Hematopoietic multipotent progenitor cell treated with erythropoietin and hydrocortisone succinate and interleukin-3 and kit ligand, for 8 days (in vitro differentiated cells): ENCODE measurements at regions not wholly inside any gene's neighbourhood (a gene's known extent, or its start where the extent isn't known, plus 50 kb on each side); places are given as distances from the start of the nearest gene placed in this dataset.
"Not testable (repeated sequence)": the region's sequence is repeated elsewhere in the genome, so short reads cannot be mapped to it uniquely, and the experiment has no call there.

Source experiments
- DNase-seq: peaks from one replicate; pipeline ENCODE4 v3.0.0-alpha.2; 2015

DNA sequence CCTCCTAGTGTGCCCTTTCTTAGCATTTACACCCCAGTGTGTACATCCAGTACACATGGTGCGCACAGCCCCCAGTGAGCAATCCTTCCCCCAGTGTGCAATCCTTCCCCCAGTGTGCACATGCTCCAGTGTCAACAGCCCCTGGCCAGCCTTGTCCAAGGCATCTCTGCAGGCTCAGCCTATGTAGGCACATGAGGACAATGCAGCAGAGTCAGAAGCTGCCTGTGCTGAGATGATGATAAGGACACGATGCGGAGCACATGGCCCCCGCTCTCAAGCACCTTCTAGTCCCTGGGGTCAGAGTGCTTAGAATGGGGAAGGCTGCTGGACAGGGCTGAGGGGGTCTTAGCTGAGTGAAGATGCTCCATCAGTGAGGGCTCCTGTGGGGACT, 69.8 kb downstream of the GADD45G start:
- DNase-seq, result no peak

DNA sequence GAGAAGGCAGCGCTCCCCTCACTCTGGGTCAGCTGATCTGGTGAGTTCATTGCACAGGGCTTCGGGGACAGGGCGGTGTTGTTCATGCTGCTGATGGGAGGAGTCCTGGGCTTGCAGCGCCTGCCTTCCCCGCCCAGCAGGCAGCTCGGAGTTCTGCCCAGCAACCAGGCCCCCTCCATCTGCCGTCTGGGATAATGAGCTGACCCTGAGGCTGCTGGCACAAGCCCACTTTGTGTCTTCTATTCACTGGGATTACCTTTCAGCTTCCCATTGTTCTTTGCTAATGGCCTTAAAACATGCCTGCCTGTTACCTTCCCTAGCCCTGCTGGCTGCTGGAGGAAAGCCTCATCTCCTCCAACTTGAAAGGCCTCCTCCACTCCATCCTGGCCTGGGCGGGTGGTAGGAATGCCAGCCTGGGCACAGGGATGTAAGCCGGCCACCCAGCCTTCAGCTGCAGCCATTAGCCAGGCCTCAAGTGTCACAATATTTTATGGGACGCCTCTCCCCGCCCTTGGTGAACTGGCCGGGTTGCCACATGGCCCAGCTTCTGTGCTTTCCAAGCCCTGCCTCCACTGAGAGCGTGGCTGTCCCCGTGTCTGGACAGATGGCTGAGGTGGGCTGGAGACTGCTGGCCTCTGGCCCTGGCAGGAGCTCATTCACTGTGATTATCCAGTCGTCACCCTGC, 70.4 kb downstream of the GADD45G start:
- DNase-seq, result no peak

DNA sequence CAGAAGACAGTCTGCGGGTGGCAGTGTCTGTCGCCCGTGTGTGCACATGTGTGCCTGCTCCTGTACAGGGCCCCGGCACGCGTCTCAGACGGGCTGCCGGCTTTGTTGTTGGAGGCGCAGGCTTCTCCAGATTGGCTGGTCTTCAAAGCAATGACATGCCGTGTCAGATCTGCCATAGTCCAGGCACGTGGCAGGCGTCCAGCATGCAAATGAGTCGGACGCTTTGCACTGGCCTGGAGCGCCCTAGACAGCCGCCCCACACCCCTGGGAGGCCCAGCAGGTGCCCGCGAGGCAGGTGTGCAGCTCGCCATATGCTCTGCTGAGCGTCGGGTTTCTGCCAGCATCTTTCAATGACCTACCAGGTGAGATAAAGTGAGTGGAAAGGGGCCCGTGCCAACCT, 71.5 kb downstream of the GADD45G start:
- DNase-seq, result no peak

DNA sequence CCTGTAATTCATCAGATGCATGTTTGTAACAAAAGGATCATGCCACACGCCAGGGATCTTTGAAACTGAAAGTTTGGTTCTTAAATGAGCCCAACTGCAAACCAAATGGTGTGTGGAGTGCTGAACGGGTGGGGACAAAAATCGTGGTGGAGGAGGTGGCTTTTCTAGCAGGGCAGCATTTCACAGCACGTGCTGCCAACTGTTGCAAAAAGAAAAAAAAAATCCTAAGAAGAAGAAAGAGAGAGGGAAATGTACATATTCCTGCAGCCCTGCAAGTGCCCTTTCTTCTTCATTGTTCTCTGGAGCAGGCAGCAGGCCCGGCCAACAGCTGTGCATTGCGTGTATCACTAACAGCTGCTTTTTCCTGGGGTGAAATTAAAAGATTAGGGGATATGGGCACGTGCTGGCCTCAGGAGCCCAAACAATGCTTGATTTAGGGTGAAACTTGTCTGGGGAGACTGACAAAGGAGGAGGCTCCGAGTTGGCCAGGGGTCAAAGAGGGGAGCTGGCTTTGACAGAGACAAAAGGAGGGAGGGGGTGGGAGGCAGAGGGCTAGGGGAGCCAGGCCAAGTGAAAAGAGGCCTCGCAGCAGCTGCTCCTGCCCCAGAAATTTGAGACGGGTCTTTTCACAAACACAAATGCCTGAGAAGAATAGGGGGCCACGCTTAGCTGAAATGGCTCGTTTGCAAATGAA, 73.0 kb downstream of the GADD45G start:
- no peak for DNase-seq

DNA sequence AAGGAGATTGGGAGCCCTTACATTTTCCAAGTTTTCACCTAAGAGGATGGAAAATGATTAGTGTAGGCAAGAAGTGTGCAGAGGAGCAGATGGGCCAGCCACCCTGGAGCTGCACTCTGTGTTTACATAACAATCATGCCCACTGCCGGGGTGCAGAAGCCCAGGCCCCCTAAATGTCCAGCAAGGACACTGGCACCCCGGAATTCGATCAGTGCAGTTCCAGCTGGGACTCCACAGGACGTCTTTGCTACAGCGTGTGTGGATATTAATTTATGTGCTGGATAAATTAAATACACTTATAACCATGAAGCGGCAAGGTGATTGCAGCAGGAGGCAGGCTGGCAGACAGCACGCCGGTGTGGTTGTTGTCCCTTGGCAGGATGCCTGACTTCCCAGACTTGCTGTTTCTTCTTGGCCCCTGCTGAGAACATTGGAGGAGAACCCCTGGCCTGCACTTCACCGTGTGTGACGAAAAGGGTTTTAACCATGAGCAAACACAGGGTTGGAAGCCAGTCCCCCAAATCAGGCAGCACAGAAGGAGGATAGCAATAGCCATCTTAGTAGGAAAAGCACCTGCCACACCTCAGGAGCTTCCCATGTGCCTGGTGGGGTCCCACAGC, 73.7 kb downstream of the GADD45G start:
- no peak for DNase-seq

DNA sequence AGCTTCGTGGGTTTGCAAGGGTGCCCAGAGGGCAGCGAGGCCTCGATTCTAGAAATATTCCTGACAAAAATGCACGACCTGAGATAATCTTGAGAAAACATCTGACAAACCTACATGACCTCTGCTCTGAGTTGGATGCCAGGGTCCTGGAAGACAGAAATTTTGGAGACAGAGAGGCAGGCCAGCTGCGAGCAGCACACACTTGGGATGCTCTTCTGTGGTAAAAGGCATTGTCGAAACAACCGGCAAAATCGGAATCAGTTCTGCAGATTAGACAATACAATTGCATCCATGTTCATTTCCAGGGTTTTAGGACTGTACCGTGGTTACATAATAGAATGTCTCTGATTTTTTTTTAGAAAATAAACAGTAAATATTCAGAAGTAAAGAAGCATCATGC, 74.2 kb downstream of the GADD45G start:
- DNase-seq, result no peak

DNA sequence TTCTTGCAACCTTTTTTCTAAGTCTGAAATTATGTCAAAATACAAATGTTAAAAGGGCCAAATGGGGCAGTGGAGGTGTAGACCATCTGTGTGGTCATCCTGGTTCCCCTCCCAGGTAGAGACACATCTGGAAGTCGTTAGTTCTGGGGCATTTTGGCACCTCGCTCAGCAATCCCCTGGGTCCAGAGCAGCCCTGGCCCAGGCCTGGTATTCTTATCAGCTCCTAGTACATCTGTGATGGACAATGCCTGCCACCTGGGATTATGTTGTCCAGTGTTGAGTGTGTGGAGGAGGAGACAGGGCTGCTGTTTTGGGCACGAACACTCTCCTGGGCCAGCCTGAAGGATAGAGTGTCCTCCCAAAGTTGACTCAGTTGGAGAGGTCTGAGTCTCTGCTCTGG, 74.8 kb downstream of the GADD45G start:
- no peak for DNase-seq

DNA sequence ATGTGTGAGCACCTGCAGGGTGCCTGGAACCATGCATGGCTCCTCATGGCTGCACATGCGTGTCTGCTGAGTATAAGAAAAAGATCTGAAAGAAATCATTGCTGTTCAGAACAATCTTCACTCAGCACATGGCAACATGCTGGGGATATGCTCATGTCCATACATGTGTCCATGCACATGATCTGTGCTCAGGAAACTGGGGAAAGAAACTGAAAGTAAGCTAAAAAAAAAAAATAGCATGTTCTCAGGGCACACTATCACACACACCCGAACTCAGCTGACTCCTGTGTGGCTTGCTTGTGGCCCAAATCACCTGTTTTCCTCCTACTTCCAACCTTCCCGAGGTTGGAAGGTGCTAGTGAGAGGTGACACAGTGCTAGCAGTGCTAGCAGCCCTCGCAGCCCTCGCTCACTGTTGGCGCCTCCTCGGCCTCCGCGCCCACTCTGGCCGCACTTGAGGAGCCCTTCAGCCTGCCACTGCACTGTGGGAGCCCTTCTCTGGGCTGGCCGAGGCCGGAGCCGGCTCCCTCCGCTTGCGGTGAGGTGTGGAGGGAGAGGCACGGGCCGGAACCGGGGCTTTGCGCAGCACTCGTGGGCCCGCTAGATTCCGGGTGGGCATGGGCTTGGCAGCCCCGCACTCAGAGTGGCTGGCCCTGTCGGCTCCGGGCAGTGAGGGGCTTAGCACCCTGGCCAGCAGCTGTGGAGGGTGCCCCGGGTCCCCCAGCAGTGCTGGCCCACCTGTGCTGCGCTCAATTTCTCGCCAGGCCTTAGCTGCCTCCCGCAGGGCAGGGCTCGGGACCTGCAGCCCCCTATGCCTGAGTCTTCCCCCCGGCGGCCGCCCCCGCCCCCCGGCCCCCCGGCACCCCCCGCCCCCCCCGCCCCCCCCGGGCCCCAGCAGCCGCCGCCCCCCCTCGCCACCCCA, 76.0 kb downstream of the GADD45G start:
- DNase-seq, result no peak

DNA sequence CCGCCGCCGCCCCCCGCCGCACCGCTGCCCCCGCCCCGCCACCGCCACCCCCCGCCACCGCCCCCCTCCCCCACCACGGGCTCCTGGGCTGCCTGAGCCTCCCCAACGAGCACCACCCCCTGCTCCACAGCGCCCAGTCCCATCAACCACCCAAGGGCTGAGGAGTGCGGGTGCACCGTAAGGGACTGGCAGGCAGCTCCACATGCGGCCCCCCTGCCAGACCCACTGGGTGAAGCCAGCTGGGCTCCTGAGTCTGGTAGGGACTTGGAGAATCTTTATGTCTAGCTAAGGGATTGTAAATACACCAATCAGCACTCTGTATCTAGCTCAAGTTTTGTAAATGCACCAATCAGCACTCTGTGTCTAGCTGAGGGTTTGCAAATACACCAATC, 76.7 kb downstream of the GADD45G start:
- not testable (repeated sequence) for DNase-seq

DNA sequence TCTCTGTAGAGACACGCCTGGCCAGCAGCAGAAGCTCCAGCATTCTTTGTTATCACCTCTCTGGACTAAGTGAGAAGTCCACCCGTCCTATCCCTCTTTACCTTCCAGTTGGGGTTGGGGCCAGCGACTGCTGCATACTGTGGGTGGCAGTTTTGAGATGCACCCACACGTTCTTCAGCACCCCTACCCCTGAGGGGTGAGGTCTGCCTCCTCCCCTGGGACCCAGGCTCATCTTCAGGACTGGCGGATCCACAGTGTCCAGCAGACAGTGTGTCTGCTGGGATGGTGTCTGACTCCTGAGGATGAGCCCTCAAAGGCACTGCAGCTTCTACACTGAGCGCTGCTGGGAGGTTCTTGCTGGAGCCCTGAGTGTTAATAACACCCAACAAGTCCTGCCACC, 78.8 kb downstream of the GADD45G start:
- no peak for DNase-seq

DNA sequence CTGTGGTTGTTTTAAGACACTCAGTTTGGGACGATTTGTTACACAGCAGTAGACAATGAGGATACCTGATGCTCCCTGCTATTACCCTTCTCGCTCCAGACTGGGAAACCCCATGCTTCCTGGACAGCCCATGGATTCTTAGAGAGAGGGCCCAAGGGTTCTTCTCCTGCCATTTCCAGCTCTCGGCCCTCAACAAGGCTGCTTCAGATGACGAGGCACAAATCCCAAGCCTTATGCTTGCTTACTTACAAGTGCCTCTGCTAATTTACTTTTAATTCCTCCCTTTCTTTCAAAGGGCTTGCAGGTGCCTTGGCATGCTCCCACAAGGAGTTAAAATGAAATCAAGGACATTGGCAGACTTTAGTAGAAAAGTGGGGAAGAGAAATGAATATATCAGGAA, 79.4 kb downstream of the GADD45G start:
- DNase-seq, result no peak

DNA sequence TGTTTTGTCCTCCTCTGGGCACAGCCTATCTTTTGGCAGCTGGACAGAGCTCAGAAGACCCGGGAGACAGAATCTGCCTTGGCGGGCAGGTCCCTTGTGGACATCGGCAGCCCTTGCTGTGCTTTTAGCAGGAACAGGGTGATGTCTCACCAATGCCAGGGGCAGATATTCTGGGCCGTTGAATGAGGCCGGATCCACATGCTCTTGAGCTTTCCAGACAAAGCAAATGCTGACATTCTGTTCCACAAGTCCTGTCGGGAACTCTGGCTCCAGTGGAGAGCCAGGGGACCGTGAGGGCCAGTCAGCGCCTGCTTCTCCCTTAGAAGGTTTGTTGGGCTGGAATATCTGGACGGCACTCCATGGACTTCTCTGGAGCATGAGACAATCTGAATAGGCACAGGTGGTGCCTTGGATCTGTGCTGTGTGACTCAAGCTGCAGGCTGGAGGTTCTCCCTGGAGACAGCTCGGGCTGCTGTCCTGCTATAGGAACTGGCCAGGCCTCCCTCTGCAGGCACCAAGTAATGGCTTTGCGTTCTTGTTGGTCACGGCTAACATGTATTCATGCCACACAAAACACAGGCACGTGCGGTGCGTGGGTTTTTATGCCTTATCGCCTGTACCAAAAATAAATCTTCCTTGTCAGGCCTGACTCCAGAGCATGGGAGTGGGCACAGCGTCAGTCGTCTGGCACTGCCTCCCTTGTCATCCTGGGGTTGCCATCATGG, 80.3 kb downstream of the GADD45G start:
- DNase-seq, result no peak

DNA sequence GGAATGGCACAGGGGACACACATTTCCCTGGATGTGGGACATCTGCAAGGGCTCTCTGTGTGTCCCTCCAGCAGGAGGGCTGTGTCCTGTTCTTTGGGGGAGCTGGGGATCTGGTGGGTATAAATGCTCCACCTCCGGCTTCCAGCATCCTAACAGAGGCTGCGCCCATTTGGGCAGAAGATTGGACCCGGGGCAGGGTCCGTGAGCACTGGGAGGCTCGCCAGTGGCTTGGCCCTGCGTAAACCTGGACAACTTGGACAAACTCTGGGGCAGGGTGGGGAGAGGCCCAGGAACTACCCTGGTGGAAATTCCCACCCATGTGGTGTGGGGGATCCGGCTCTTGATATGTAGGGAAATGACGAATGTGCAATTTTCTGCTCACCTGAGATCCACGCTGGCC, 80.9 kb downstream of the GADD45G start:
- no peak for DNase-seq

DNA sequence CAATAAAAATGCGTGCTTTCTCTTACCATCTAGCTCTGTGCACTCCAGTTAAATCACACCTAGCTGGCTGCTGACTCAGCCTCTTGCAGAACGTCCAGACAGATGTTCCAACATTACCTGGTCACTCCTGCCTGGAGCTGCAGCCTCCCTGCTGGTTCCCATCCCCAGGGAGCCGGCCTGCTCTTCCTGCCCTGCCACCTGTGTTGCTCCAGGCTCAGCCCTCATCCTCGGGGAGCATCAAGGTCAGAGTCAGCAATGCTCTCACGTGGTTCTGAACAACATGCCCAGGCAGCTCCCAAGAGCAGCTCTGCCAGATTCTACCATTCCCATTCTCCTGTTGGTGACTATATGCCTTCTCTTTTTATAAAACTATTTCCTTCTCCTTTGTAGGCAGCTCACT, 81.3 kb downstream of the GADD45G start:
- no peak for DNase-seq

DNA sequence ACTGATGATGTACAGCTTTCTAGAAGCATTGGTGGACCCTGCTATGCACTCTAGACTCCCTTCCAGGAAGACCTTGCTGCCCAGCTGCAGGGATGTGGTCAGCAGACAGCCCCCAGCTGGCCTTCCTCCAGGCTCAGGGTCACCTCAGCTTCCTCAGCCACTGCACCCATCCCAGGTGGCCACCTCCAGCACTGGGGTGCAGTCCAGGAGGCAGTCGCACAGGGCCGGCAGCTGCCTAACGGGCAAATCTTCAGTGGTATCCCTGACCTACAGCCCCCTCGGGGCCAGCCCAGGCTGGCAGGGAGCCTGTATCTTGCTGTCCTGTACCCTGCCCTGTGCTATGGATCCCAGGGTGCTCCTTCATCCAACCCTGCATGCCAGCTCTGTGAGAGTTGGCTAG, 81.8 kb downstream of the GADD45G start:
- no peak for DNase-seq

DNA sequence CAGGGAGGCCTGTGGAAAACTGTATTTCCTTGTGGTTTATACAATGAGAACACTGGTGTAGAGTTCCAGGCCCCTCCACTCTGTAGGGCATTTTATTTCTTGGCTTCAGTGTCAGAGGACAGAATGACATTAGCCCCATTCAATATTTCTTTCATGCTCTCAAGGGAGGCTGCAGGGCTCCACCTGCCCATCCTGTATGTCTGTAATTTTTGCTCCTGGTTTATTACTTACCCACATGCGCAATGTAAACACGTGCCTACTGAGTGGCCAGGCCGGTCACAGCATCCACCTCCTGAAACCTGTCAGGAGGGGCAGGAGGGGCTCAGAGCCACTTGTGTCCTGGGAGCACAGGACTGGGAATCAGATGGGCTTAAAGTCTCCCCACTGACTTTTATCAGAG, 82.4 kb downstream of the GADD45G start:
- DNase-seq, result no peak

DNA sequence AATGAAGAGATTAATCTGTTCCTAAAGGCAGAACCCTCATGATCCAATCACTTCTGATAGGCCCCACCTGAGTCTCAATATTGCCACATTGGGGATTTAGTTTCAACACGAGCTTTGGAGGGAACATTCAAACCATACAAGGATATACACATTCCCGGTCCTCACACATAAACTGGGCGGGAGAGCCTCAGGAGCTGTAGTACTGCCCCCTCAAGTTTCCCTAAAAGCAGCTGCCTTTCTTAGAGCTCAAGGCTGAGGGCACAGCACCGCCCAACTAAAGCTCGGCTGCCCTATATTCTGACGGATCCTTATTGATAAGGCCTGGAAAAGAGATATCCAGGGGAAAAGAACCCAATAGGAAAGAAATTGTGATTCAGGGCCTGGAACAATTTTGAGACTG, 83.0 kb downstream of the GADD45G start:
- no peak for DNase-seq

DNA sequence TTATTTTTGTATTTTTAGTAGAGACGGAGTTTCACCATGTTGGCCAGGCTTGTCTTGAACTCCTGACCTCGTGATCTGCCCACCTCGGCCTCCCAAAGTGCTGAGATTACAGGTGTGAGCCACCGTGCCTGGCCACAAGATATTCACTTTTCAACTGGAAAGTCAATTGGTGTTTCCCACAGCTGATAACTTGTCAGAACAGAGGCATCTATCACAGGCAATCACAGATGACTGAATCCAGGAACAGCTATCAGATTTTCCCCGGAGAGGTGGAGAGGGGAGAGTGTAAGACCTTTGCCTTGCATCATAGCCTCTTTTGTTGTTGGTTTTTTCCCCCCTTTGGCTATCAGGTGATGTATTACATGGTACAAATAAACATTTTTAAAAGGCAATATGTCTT, 84.5 kb downstream of the GADD45G start:
- not testable (repeated sequence) for DNase-seq

DNA sequence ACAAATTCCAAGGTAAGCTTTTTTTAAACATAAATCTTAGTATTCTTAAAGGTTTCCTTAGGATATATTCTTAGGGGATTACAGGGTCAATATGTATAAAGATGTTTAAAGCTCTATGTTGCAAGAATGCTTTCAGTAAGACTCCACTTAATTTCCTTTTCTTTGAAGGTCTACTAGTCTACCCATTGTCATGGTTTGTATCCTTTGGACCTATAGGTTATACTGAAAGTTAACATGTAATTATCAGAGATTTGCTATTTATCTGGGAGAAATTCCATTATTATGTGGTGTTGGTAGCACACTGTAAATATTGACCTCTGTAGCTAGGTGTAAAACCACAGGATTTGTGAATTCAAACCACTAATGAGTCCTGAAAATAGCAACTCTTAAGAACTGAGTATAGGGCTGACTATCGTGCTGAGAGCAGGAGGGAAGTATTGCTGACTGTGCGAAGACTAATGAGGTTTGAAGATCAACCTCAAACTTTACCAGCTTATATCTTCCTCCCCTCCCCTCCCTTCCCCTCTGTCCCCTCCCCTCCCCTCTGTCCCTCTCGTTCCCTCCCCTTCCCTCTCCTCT, 85.6 kb downstream of the GADD45G start:
- DNase-seq, result no peak

DNA sequence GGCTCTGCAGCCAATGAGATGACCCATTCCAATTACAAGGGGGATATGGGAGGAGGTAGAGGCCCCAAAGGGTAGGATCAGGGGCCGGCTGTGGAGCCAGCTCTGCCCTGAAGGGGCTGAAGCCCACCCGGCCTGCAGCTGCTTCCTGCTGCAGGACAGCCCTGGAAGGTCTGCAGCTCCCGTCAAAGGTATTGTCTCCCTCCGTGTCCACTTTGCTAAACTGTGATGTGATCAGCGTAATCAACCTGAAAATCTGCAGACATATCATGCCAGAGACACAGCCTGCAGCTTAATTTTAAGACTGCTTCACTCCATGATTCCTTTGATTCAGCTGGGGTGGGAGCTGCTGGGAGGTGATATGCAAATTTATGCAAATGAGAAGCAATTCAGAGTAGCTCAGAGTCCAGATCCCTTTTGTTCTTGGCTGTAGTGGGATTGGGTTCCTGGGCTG, 90.7 kb downstream of the GADD45G start:
- no peak for DNase-seq

DNA sequence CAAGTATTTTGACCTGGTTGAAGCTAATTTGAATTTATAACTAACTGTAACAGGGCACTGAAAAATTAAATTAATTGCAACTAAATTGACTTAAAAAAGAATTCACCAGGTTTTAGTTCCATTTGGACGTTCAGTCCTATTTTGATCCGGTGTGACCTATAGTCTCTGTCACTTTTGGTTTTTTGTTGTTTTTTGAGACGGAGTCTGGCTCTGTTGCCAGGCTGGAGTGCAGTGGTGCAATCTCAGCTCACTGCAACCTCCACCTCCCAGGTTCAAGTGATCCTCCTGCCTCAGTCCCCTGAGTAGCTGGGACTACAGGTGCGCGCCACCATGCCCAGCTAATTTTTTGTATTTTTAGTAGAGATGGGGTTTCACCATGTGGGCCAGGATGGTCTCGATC, 91.2 kb downstream of the GADD45G start:
- DNase-seq, result not testable (repeated sequence)

DNA sequence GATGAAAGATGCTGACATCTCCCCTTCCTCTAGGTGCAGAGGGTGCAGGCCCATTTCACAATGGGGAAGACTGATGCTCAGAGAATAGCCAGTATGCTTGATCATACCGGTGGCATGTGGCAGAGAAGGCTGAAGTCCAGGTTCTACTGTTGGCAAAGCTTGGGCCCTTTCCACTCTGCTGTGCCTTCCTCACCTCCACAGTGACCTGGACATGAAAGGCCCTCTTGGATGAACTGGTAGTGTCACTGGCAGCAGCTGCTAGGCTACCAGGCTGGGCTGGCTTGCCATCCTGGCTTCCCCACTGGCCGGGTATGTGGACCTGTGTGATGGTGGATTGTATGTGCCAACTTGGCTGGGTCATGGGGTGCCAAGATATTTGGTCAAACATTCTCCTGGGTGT, 92.0 kb downstream of the GADD45G start:
- DNase-seq, result no peak
